ENCODE measurements at regions not wholly inside any gene's neighbourhood (a gene's known extent, or its start where the extent isn't known, plus 50 kb on each side); places are given as distances from the start of the nearest gene placed in this dataset.
"Not testable (repeated sequence)": the region's sequence is repeated elsewhere in the genome, so short reads cannot be mapped to it uniquely, and the experiment has no call there.

DNA sequence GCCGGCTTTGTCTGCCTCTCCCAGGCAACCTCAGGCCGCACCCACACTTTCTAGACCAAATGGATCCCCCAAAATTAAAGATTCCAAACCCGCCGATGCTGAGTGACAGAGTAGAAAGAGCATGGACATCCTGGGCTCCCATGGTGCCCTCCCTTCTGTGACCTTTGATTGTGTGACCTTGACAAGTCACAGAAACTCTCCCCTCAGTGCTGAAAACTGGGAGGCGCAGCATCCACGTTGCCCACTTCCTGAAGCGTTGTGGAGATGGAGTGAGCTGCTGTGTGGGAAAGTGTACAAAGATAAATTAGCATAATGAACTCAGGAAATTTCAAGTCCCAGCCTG, 74.4 kb upstream of the MFGE8 start:
- Histone ChIP-seq H3K4me3 (no peak overlapping the region), H3K9me3 (no peaks in the 10 kb centered on the region; the same call in 1 of the 2 replicates), H3K27me3 (ENCODE audit: low read depth) (no peaks in the 10 kb centered on the region), H3K4me1 (peaks cover 25% of the 10 kb centered on the region), H3K36me3 (replicated peaks) (no peaks in the 10 kb centered on the region)
- DNase-seq (ENCODE audit: low spot score in 2 of 2), result no peak
- in situ Hi-C loops (cut with MboI; ENCODE audit: low sequenced_read_pairs), result no loop called here

GRCh38 chr15:88987934-88988671, 74.9 kb upstream of the MFGE8 start:
- no peak for DNase-seq (ENCODE audit: low spot score in 2 of 2)
- no peaks in the 10 kb centered on the region for H3K36me3 ChIP-seq (replicated peaks)
- peaks cover 31% of the 10 kb centered on the region for H3K4me1 ChIP-seq
- in situ Hi-C loops (cut with MboI; ENCODE audit: low sequenced_read_pairs), result no loop called here
- H3K9me3 ChIP-seq, result no peaks in the 10 kb centered on the region; the same call in 1 of the 2 replicates
- no peaks in the 10 kb centered on the region for H3K27me3 ChIP-seq (ENCODE audit: low read depth)
- H3K4me3 ChIP-seq, result no peak overlapping the region

- DNase-seq (ENCODE audit: low spot score in 2 of 2), result no peak
- in situ Hi-C loops (cut with MboI; ENCODE audit: low sequenced_read_pairs), result no loop called here
- H3K4me3 ChIP-seq, result no peak overlapping the region
- H3K27me3 ChIP-seq (ENCODE audit: low read depth), result no peaks in the 10 kb centered on the region
- no peaks in the 10 kb centered on the region; the same call in 1 of the 2 replicates for H3K9me3 ChIP-seq
- no peaks in the 10 kb centered on the region for H3K36me3 ChIP-seq (replicated peaks)
- peaks cover 38% of the 10 kb centered on the region for H3K4me1 ChIP-seq
These were observed 76.4 kb upstream of the MFGE8 start for GRCh38 chr15:88989578-88989977.

DNA sequence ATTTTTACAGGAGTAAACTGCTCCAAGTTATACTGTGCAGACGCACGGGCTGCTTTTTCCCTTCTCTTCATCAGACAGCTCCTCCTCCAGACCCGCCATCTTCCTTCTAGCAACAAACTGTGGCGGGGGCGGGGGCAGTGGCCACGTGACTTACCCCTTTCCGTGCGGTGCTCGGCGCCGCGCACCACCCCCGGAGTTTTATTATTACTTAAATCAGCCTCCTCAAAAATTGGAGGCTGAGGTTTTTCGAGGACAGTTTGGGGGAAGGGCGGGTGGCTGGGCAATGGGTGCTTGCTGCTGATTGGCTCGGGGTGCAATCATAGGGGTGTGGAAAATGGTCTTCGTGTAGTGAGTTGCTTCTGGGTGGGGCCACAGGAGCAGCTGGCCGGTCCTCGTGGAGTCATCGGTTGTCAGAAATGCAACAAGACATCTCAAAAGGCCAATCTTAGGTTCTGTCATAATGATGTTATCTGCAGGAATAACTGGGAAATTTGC, 77.1 kb upstream of the MFGE8 start:
- H3K4me3 ChIP-seq, result no peak overlapping the region
- peak in 1 of 2 experiments; percentile 38 for DNase-seq (ENCODE audit: low spot score in 2 of 2)

GRCh38 chr15:88992216-88992615, 79.0 kb upstream of the MFGE8 start:
- Histone ChIP-seq H3K27me3 (ENCODE audit: low read depth) (no peaks in the 10 kb centered on the region), H3K4me1 (peaks cover 43% of the 10 kb centered on the region), H3K36me3 (replicated peaks) (no peaks in the 10 kb centered on the region), H3K9me3 (no peaks in the 10 kb centered on the region), H3K4me3 (no peak overlapping the region)
- in situ Hi-C loops (cut with MboI; ENCODE audit: low sequenced_read_pairs), result no loop called here
- no peak for DNase-seq (ENCODE audit: low spot score in 2 of 2)

More for the DNA sequence above, 77.1 kb upstream of the MFGE8 start:
- H3K36me3 ChIP-seq (replicated peaks), result no peaks in the 10 kb centered on the region
- peaks cover 41% of the 10 kb centered on the region for H3K4me1 ChIP-seq
- H3K27me3 ChIP-seq (ENCODE audit: low read depth), result no peaks in the 10 kb centered on the region
- in situ Hi-C loops (cut with MboI; ENCODE audit: low sequenced_read_pairs), result no loop called here
- H3K9me3 ChIP-seq, result no peaks in the 10 kb centered on the region; the same call in 1 of the 2 replicates

DNA sequence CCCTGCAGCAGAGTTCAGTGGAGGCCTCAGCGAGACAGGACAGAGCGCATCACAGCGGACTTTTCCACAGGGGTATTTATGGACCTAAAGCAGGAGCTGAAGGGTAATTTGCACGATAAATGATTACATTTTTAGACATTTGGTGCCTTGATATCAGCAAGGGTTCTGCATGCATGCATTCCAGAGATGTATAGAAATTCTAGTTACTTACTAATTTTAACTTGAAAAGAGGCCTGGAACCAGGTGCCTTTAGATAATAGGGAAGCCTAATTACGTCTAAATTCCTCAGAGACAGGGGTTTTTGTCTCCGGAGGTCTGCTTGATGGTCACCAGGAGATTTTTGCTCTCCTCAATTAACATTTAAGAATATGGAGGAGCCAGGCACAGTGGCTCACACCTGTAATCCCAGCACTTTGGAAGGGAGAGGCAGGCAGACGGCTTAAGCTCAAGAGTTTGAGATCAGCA, 79.8 kb upstream of the MFGE8 start:
- Histone ChIP-seq H3K27me3 (ENCODE audit: low read depth) (no peaks in the 10 kb centered on the region), H3K36me3 (replicated peaks) (no peaks in the 10 kb centered on the region), H3K4me1 (peaks cover 40% of the 10 kb centered on the region), H3K4me3 (no peak overlapping the region), H3K9me3 (no peaks in the 10 kb centered on the region)
- peak; percentile 61 to 79 for DNase-seq (ENCODE audit: low spot score in 2 of 2)
- in situ Hi-C loops (cut with MboI; ENCODE audit: low sequenced_read_pairs), result no loop called here

DNA sequence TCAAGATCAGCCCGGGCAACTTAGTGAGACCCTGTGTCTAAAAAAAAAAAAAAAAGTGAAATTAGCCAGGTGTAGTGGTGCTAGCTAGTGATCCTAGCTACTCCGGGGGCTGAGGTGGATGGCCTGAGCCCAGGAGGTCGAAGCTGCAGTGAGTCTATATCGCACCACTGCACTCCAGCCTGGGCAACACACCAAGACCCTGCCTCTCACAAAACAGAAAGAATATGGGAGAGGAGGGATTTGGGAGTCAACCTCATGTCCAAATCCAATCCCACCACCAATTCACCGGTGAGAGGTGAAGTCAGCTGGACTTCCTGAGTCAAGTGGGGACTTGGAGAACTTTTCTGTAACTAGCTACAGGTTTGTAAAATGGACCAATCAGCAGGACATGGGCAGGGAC, 80.5 kb upstream of the MFGE8 start:
- H3K27me3 ChIP-seq (ENCODE audit: low read depth), result no peaks in the 10 kb centered on the region
- no peaks in the 10 kb centered on the region; the same call in 1 of the 2 replicates for H3K9me3 ChIP-seq
- in situ Hi-C loops (cut with MboI; ENCODE audit: low sequenced_read_pairs), result no loop called here
- no peak for DNase-seq (ENCODE audit: low spot score in 2 of 2)
- no peak overlapping the region for H3K4me3 ChIP-seq
- peaks cover 36% of the 10 kb centered on the region for H3K4me1 ChIP-seq
- no peaks in the 10 kb centered on the region for H3K36me3 ChIP-seq (replicated peaks)

GRCh38 chr15:88994286-88994685, 81.1 kb upstream of the MFGE8 start:
- H3K4me1 ChIP-seq, result peaks cover 40% of the 10 kb centered on the region

DNA sequence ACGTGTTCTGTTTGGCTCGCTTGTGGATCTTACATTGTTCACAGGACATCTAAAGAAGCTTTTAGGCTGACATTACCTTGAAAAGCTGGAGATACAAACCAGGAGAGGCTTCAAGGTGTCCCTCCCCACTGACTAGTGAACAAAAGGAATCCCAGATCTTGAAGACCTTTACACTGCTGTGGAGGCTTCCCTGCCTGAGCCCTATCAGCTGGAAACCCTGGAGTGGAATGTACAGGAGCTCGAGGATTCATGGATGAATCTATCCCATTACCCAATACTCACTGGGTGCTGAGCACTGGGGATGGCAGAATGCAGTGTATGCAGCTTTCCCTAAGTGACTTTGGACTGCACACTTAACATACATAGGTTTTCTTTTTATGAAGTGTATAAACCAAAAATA, 82.3 kb upstream of the MFGE8 start:
- H3K4me3 ChIP-seq, result no peak overlapping the region
- DNase-seq (ENCODE audit: low spot score in 2 of 2), result peak; percentile 36 to 60
- peaks cover 38% of the 10 kb centered on the region for H3K4me1 ChIP-seq
- no peaks in the 10 kb centered on the region for H3K27me3 ChIP-seq (ENCODE audit: low read depth)
- in situ Hi-C loops (cut with MboI; ENCODE audit: low sequenced_read_pairs), result no loop called here
- no peaks in the 10 kb centered on the region for H3K36me3 ChIP-seq (replicated peaks)
- H3K9me3 ChIP-seq, result no peaks in the 10 kb centered on the region; the same call in 1 of the 2 replicates

More at GRCh38 chr15:88994286-88994685, 81.1 kb upstream of the MFGE8 start:
- no peak for DNase-seq (ENCODE audit: low spot score in 2 of 2)
- no peak overlapping the region for H3K4me3 ChIP-seq
- in situ Hi-C loops (cut with MboI; ENCODE audit: low sequenced_read_pairs), result no loop called here
- no peaks in the 10 kb centered on the region; the same call in 1 of the 2 replicates for H3K9me3 ChIP-seq
- H3K36me3 ChIP-seq (replicated peaks), result no peaks in the 10 kb centered on the region
- H3K27me3 ChIP-seq (ENCODE audit: low read depth), result no peaks in the 10 kb centered on the region

DNA sequence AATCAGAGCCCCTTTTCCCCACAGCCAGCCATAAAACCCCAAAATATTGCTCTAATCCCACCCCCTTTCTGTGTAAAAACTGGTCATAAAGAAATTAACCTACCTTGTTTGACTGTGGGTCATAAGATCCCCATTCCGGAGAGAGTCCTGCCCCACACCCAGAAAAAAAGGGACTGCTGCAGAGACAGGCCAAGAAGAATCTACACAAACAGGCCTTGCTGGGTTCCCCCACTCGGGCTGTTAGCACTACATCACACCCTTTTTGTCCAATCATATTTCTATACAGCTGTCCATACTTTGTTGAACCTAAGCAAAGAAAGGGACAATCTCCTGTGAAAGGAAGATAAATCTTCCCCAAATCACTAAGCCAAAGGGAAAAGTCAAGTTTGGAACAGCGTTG, 84.4 kb upstream of the MFGE8 start:
- DNase-seq (ENCODE audit: low spot score in 2 of 2), result no peak
- peaks cover 27% of the 10 kb centered on the region for H3K4me1 ChIP-seq

DNA sequence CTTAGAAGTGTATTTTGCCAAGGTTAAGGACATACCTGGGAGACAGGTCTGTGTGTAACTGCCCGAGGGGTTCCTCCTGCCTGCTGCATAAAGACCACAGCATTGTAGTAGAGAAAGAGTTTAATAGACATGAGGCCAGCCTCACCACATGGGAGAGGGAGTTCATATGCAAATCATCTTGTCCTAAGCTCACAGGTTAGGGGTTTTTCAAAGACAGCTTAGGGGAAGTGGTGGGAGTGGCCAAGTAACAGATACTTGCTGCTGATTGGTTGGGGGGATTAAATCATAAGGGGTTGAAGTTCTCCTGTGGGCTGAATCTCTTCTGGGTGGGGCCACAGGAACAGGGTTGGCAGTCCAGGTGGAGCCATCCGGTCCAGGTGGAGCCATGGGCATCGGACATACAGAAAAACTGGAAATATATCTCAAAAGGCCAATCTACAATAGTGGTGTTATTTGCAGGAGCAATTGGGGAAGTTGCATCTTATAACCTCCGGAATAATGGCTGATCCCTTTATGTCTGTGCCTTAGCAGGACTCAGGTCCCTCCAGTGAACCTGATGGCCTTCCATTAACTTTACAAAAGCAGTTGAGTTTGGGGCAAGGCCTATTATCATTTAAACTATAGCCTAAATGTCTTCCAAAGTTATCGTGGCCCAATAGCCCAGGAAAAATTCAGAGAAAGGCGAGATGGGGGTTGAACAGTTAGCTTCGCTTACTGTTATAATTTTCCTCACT, 86.0 kb upstream of the MFGE8 start:
- no peaks in the 10 kb centered on the region for H3K36me3 ChIP-seq (replicated peaks)
- peaks cover 15% of the 10 kb centered on the region for H3K4me1 ChIP-seq
- no peaks in the 10 kb centered on the region for H3K27me3 ChIP-seq (ENCODE audit: low read depth)
- no peak overlapping the region for H3K4me3 ChIP-seq
- no peaks in the 10 kb centered on the region; the same call in 1 of the 2 replicates for H3K9me3 ChIP-seq
- DNase-seq (ENCODE audit: low spot score in 2 of 2), result peak; percentile 45
- in situ Hi-C loops (cut with MboI; ENCODE audit: low sequenced_read_pairs), result no loop called here

More for the DNA sequence above, 84.4 kb upstream of the MFGE8 start:
- no peak overlapping the region for H3K4me3 ChIP-seq
- in situ Hi-C loops (cut with MboI; ENCODE audit: low sequenced_read_pairs), result no loop called here
- H3K36me3 ChIP-seq (replicated peaks), result no peaks in the 10 kb centered on the region
- no peaks in the 10 kb centered on the region; the same call in 1 of the 2 replicates for H3K9me3 ChIP-seq
- H3K27me3 ChIP-seq (ENCODE audit: low read depth), result no peaks in the 10 kb centered on the region

DNA sequence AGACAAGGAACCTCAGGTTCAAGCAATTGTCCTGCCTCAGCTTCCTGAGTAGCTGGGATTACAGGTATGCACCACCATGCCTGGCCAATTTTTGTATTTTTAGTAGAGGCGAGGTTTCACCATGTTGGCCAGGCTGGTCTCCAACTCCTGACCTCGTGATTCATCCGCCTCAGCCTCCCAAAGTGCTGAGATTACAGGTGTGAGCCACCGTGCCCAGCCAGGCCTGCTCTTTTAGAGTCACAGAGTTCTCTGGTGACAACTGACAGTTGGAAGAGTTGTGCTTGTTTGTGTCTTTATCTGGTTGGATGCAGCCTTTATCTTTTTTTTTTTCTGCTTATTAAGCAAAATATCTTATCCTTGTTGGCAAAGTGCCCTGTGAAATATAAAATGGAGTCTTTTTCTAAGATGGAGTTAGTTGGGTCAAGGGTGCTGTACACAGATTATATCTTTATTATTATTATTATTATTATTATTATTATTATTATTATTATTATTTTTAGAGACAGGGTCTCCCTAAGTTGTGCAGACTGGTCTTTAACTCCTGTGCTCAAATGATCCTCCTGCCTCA, 86.5 kb upstream of the ABHD2 start:
- H3K36me3 ChIP-seq (replicated peaks); H3K4me3 ChIP-seq; H3K4me1 ChIP-seq; in situ Hi-C loops (cut with MboI; ENCODE audit: low sequenced_read_pairs); H3K27me3 ChIP-seq (ENCODE audit: low read depth); DNase-seq (ENCODE audit: low spot score in 2 of 2); H3K9me3 ChIP-seq: not testable (repeated sequence)

GRCh38 chr15:89002281-89002761, 85.9 kb upstream of the ABHD2 start:
- DNase-seq (ENCODE audit: low spot score in 2 of 2), result no peak
- peaks cover 10% of the 10 kb centered on the region for H3K4me1 ChIP-seq
- in situ Hi-C loops (cut with MboI; ENCODE audit: low sequenced_read_pairs), result no loop called here
- no peaks in the 10 kb centered on the region; the same call in 1 of the 2 replicates for H3K9me3 ChIP-seq
- no peak overlapping the region for H3K4me3 ChIP-seq
- H3K27me3 ChIP-seq (ENCODE audit: low read depth), result no peaks in the 10 kb centered on the region
- H3K36me3 ChIP-seq (replicated peaks), result no peaks in the 10 kb centered on the region

All from HAP-1 (cell line).